ENCODE measurements at regions not wholly inside any gene's neighbourhood (a gene's known extent, or its start where the extent isn't known, plus 50 kb on each side); places are given as distances from the start of the nearest gene placed in this dataset.

DNA sequence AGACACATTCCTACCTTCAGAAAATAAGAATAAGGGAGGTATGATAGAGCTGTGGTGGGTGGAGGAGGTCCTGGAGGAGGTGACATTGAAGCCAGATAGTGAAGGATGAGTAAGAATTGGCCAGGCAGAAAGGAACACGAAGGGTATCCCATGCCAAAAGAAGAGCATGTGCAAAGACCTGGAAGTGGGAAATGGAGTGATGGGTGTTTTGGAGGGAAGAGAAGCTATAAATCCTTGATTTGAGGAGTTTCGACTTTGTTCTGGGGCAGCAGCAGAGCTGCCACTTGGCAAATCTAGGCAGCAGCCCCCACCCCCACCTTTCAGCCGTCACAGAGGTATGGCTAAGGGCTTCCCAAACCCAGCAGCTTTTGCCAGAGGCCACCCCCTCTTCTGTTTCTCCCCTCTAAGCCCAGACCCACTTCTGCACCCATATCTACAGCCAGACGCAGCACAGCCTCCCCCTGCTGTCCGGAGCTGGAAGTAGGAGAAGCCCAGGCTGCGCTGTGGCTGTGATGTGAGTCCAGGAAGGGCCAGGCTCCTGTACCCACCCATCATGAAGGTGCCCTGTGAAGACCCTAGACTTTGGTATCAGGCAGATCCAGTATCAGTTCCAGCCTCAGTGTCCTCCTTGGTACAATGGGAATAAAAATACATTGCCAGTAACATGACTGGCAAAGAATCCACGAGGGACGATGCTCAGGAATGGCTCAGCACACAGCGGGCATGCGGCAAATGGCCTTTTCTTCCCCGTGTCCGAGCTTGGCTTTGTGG is 188.7 kb upstream of the LINGO1 start:
- no peaks in the 10 kb centered on the region for H3K36me3 ChIP-seq
- TF ChIP-seq EP300 (IDR thresholded peaks at IDR 0.05) (no peak), POLR2AphosphoS5 (IDR thresholded peaks at IDR 0.05) (no peak), CTCF (IDR thresholded peaks at IDR 0.05) (peak in 5 of 7 experiments; percentile 49 to 57 (median 52)), POLR2A (IDR thresholded peaks at IDR 0.05) (no peak)
- H3K4me3 ChIP-seq, result no peak overlapping the region
- no peaks in the 10 kb centered on the region for H3K9me3 ChIP-seq
- H3K4me1 ChIP-seq, result peaks cover 17 to 31% (median 21%) of the 10 kb centered on the region in 4 donors
- no peak overlapping the region for H3K27ac ChIP-seq
- peaks cover 9 to 75% (median 58%) of the 10 kb centered on the region in 3 donors for H3K27me3 ChIP-seq
- DNase-seq, result peak; percentile 63 to 90
- WGBS, 5 donors, result 36 to 46% (median 40%) methylated on average over 12 of the region's 12 CpGs
- intact Hi-C loops (cut with DNase I; ENCODE audit: low total_unique reads), result no loop called here

GRCh38 chr15:77819851-77820728 is 187.4 kb upstream of the LINGO1 start:
- Histone ChIP-seq H3K27ac (no peak overlapping the region), H3K27me3 (peaks cover 9 to 81% (median 61%) of the 10 kb centered on the region in 3 donors), H3K4me3 (peak overlapping the region; percentile 39 to 51 (median 43)), H3K9me3 (no peaks in the 10 kb centered on the region), H3K36me3 (no peaks in the 10 kb centered on the region), H3K4me1 (peaks cover 17 to 31% (median 21%) of the 10 kb centered on the region in 4 donors)
- intact Hi-C loops (cut with DNase I; ENCODE audit: low total_unique reads), result no loop called here
- 1 to 2% (median 2%) methylated on average over 24 to 89 of the region's 89 CpGs for WGBS, 5 donors
- peak in 1 of 2 donors; percentile 74 for DNase-seq
- TF ChIP-seq POLR2A (IDR thresholded peaks at IDR 0.05) (no peak), EP300 (IDR thresholded peaks at IDR 0.05) (no peak), POLR2AphosphoS5 (IDR thresholded peaks at IDR 0.05) (no peak), CTCF (IDR thresholded peaks at IDR 0.05) (no peak)

- H3K27me3 ChIP-seq, result peaks cover 9 to 87% (median 61%) of the 10 kb centered on the region in 3 donors
These were observed 186.5 kb upstream of the LINGO1 start for GRCh38 chr15:77819048-77819850.

More at GRCh38 chr15:77819048-77819850, 186.5 kb upstream of the LINGO1 start:
- intact Hi-C loops (cut with DNase I; ENCODE audit: low total_unique reads), result no loop called here
- Histone ChIP-seq H3K36me3 (no peaks in the 10 kb centered on the region), H3K4me1 (peaks cover 17 to 31% (median 21%) of the 10 kb centered on the region in 4 donors), H3K9me3 (no peaks in the 10 kb centered on the region), H3K27ac (no peak overlapping the region), H3K4me3 (peak overlapping the region; percentile 39 to 51 (median 43))
- TF ChIP-seq POLR2A (IDR thresholded peaks at IDR 0.05) (no peak), POLR2AphosphoS5 (IDR thresholded peaks at IDR 0.05) (no peak), CTCF (IDR thresholded peaks at IDR 0.05) (no peak), EP300 (IDR thresholded peaks at IDR 0.05) (no peak)
- DNase-seq, result peak in 1 of 2 donors; percentile 71
- 0 to 1% (median 1%) methylated on average over 7 to 120 of the region's 120 CpGs for WGBS, 5 donors
